ENCODE measurements at regions not wholly inside any gene's neighbourhood (a gene's known extent, or its start where the extent isn't known, plus 50 kb on each side); places are given as distances from the start of the nearest gene placed in this dataset.

DNA sequence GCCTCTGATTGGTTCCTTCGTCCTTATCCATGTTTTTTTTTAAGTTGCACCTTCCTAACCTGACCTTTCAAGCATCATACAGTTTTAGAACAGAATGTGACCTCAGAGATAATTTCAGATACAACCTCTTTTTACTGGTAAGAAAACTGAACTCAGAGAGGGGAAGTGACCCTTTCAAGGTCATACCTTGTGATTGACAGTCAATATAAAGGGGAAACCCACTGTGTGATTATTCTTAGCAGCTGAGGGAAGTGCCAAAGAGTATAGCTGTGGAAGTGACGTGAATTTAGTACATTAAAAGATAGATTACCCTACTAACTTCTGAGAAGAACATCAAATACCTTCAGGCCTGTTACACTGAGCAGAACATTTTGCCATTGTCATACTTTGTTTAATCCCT is 319.4 kb downstream of the NEK10 start:
- TF ChIP-seq POLR2A (IDR thresholded peaks at IDR 0.05; ENCODE audit: extremely low read depth, insufficient read length): no peak
- TF ChIP-seq, protein P1, sequence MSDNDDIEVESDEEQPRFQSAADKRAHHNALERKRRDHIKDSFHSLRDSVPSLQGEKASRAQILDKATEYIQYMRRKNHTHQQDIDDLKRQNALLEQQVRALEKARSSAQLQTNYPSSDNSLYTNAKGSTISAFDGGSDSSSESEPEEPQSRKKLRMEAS (IDR thresholded peaks at IDR 0.05; ENCODE audit: low read depth, low read length): no peak

Measured in NB4 (cell line).